Testis (tissue), 2 donors: ENCODE measurements at regions not wholly inside any gene's neighbourhood (a gene's known extent, or its start where the extent isn't known, plus 50 kb on each side); places are given as distances from the start of the nearest gene placed in this dataset.

Source experiments
- POLR2A ChIP-seq: fragments of 450-650 bp; IDR thresholded peaks from one replicate; pipeline ENCODE4 v1.6.1; 2017; ENCODE audit warnings: antibody characterized with exemption, mild to moderate bottlenecking, moderate library complexity
- TF ChIP-seq, protein P1 (sequence below), 3 experiments: fragments of 450-650 bp in 2 of 3; fragments of 200-600 bp in 1 of 3; sonication (generic) in 1 of 3; IDR thresholded peaks; one replicate each; pipeline ENCODE4 v1.5.1; 2016 to 2019; ENCODE audit warnings: antibody characterized with exemption in 3 of 3, mild to moderate bottlenecking in 2 of 3, moderate library complexity in 1 of 3

DNA sequence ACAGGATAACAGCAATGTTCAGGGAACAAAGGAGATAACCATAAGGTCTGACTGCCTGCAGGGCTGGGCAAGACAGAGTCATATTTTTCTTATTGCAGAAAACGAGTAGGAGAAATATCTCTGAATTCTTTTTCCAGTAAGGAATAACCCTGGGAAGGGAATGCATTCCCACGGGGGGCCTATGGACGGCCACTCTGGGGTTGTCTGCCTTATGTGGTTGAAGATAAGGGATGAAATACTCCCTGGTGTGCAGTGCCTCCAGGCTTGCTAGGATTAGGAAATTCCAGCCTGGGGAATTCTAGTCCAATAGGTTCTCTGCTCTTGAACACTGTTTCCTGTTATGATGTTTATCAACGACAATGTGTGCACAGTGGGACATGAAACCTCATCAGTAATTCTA is 185.3 kb upstream of the HSFY2 start:
- TF ChIP-seq, protein P1, sequence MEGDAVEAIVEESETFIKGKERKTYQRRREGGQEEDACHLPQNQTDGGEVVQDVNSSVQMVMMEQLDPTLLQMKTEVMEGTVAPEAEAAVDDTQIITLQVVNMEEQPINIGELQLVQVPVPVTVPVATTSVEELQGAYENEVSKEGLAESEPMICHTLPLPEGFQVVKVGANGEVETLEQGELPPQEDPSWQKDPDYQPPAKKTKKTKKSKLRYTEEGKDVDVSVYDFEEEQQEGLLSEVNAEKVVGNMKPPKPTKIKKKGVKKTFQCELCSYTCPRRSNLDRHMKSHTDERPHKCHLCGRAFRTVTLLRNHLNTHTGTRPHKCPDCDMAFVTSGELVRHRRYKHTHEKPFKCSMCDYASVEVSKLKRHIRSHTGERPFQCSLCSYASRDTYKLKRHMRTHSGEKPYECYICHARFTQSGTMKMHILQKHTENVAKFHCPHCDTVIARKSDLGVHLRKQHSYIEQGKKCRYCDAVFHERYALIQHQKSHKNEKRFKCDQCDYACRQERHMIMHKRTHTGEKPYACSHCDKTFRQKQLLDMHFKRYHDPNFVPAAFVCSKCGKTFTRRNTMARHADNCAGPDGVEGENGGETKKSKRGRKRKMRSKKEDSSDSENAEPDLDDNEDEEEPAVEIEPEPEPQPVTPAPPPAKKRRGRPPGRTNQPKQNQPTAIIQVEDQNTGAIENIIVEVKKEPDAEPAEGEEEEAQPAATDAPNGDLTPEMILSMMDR (IDR thresholded peaks at IDR 0.05) = no peak
- no peak for TF ChIP-seq POLR2A
